GM21423 (cell line): ENCODE measurements at regions not wholly inside any gene's neighbourhood (a gene's known extent, or its start where the extent isn't known, plus 50 kb on each side); places are given as distances from the start of the nearest gene placed in this dataset.

Experiments
- ATAC-seq: cut with Tn5 transposase; IDR thresholded peaks from one replicate; pipeline ENCODE4 v1.9.1; 2021; ENCODE audit warnings: mild to moderate bottlenecking, moderate library complexity; ENCODE audit not compliant: unreplicated experiment

- ATAC-seq, result no peak
Observed at GRCh38 chr3:72313308-72313707, 528.4 kb upstream of the PROK2 start.

DNA sequence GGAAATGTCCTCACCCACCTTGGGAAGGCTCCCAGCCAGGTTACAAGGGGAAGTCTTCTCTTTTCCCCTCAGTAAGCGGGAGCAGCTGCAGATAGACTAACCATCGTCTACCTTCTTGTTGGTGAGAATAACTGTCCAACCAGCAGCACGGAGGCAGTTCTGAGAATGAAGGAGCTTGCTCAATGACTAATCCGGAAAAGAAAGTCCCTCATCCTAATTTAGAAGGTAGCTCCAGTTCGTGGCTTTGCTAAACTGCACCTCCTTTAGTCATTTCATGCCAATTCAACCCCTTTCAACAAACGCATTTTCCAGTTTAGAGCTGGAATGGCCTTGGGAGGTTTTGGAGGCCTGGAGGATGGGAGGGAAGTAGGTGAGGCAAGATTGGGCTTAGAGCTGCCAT, 527.4 kb upstream of the PROK2 start:
- no peak for ATAC-seq

- no peak for ATAC-seq
Observed at GRCh38 chr3:72311425-72311824, 526.5 kb upstream of the PROK2 start.

DNA sequence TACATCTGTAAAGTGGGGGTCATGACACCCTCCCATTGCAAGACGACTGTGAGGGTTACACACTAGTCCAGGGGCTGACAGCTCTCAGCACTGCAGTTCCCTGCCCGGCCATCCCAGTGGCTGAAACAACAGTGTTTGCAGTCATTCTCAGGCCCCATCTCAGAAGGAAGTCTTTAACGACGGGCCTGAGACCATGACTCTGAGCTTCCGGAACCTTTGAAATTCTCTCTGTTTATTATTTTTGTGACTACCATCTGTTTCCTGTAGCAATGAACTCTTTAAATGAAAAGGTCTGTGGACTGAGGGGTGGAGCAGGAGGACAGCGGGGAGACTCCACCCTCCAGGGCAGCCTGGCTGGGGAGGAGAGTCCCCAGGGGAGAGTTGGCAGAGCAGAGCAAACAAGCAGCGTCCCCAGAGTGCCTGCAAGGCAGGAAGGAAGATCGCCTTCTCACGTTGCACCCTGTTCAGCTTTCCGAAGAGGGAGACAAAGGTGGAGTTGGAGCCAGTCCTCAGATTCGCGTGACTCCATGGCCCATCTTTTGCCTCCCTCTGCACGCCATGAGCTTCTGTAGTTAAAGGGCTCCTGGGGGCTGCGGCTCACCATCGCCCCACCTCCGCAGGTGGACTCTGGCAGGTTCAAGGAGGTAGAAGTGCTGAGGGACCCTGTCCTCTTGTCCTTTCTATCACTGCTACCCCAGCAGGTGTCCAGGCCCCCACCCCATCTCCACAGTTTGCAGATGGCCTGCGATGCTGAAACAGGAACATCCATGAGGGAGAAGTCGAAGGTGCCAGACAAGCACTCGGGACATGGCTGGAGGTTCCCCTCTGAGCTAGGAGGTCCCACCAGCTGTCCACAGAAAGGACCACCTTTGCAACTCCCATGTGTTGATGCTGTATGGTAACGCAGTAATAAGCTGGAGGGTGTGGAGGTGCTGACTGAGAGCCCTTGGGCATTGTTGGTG, 525.8 kb upstream of the PROK2 start:
- ATAC-seq, result peak; percentile 95

DNA sequence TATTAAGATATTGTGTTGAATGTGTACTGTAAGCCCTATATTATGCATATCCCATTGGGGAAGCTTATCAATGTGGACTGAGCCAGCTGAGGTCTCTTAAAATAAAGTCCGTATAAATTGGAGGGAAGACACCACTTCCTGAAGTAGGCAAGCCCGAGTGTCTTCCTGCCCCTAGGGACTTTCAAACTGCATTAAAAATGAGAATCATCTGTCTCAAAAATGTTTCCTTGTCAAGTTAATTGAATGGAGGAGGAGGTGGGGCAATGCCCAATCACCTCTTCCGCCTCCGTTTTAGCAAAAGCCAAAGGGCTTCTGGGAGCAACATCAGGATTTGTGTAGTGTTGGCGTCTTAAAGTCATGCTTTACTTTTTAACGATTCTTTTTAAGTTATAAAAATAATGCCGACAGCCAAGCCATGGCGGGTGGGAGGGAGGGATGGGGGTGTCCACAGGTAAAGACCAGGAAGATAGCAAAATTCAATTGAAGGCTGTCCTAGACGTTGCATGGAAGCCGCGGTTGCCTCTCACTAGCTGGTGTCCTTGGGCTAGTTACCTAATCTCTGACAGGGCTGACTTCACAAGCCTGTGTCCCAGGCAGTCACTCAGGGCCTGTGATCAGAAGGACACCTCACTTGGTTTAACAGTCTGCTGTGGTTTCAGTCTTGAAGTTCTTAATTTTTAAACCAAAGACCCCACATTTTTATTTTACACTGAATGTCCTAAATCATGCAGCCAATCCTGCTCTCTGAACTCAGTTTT, 524.9 kb upstream of the PROK2 start:
- ATAC-seq, result peak; percentile 2

- no peak for ATAC-seq
Observed at GRCh38 chr3:72308641-72309040, 523.7 kb upstream of the PROK2 start.

DNA sequence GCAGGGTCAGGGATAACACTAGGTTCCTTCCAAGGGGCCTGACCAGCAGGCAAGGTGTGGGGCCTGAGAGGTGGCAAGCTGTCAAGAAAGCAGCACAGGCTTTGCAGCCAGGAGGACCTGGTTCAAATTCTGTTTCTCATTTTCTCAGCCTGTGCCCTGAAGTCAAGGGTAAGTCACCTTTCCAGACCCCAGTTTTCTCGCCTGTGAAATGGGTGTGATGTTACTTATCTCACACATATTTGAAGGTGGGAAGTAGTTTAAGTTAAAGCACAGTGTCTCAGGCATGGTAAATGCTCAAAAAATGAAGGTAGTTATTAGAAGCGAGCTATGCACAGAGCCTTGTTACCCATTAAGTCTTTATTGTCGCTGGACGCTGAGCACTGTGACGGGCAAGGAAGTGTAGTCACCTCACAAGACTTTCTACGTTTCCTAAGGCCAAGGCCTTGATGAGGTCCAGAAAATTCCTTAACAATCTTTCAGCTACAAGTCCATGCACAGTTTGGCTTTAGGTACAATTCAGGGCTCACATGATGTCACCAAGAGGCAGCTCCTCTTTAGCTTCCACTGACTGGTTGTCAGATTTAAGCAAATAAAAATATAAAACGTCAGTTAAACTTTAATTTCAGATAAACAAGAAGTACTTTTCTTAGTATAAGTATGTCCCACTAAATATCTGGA, 522.6 kb upstream of the PROK2 start:
- ATAC-seq, result no peak

DNA sequence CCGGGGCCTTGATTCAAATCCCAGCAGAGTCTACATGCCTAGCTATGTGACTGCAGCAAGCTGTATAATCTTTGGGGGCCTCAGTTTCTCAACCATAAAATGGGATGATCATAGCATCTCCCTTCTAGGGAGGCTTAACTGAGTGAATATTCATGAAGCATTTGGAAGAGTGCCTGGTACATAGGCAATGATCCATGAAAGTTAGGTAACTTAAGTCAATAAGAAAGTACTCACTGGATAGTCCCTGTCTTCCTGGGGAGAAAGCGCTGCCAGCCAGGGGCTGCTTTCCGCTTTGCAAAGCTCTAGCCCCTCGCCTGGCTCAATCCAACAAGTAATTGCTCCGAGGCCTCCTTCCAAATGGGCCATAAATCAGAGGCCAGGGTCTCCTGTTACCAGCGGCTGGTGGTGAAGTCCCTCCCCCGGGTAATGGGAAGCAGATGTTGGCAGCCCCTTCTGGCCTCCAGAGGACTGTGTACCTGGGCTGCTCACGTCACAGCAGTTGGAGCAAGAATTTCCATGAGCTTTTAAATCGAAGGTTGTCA, 521.9 kb upstream of the PROK2 start:
- ATAC-seq, result no peak

DNA sequence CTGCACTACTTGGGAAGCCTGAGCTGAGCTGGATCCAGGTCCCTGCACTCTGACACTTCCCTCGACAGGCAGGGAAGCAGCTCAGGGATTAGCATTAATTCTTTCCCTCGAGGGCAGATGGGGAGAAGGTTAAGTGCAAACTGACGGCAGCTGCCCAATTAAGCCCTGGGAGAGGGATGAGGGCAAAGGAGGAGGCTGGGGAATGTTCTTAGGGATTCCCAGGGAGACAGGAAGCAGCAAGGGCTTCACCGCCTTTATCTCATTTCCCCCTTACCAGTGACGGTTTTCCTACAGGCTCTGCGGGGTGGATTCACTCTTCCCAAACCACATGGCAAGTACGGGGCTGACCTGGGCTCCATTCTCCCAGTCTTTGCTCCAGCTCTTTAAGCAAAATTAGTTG, 519.0 kb upstream of the PROK2 start:
- ATAC-seq, result no peak

DNA sequence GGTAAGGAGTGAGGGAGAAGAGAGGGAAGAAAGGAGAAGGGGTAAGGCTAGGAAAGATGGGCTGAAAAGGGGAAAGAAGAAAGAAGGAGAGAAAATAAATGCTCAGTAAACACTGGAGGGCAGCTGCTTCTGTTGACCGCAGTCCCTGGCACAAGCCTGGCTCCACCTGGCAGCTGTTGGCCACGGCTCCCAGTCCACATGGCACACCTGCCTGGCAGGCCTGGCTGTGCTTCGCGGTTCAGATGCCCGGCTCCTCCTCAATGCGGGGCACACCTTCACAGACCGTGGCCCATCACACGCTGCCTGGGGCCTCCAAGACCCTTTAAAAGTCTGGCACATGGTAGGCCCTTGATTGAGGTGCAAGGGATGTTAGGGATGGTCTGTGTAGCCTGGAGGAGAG, 516.8 kb upstream of the PROK2 start:
- no peak for ATAC-seq

- ATAC-seq, result no peak
Observed at GRCh38 chr3:72300621-72301020, 515.7 kb upstream of the PROK2 start.

DNA sequence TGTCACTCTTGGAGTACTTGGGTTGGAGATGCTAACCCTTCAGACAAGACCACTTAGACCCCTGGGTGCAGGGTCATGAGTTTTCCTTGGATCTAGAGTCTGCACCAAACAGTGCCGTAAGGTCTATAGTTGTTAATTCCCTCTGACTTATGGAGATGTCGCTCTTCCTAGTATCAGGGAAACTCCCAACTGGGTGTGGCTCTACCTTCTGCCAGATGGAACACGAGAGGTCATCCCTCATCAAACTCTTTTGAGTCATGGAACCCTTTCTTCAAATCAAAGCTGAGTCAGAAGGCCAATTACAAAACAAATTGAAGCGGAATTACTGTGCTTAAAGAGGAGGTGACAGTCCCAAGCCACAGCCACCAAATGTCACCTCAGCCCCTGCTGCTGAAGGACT, 514.9 kb upstream of the PROK2 start:
- no peak for ATAC-seq

- ATAC-seq, result no peak
Observed at GRCh38 chr3:72299321-72299802, 514.4 kb upstream of the PROK2 start.

DNA sequence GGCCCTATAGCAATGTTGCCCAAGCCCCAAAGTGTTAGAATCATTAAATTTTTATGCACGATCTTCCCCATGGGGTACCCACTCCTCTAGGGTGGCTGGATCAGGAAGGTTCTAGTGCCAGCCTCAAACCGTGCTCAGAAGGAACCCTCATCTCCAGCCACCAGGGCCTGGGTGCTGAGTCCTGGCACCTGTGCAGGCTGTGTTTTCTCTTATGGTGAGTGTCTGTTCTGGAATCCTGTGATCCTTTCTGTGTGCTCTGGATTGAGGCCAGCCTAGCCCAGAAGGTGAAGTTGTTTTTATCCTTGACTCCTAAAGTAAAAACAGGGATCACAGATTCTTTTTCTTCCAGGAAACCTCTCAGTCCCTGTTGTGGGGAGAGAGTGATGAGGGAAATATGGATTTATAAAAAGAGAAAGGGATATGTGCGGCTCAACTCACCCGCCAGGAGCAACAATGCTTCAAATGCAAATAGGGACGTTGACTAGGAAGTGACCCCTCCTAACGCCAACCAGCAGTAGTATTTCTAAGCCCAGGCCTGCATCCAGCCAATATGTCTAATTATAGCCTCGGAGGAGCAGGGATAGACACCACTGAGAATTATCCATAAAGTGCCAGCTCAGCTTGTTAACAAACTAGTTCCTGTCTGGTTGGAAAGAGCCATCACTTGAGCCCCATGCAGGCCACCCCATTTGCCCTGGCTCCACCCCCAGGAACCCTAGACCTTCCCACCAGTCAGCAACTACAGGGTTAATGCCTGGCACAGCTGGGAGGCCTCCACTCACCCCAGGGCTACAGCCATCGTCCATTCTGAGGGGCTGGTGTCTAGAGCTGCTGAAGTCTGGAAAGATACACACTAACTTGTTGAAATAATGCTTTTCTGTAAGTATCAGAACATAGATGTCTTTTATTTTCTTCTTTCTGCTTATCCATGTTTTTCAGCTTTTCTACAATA, 513.5 kb upstream of the PROK2 start:
- ATAC-seq, result no peak

GRCh38 chr3:72297481-72297880, 512.5 kb upstream of the PROK2 start:
- no peak for ATAC-seq

DNA sequence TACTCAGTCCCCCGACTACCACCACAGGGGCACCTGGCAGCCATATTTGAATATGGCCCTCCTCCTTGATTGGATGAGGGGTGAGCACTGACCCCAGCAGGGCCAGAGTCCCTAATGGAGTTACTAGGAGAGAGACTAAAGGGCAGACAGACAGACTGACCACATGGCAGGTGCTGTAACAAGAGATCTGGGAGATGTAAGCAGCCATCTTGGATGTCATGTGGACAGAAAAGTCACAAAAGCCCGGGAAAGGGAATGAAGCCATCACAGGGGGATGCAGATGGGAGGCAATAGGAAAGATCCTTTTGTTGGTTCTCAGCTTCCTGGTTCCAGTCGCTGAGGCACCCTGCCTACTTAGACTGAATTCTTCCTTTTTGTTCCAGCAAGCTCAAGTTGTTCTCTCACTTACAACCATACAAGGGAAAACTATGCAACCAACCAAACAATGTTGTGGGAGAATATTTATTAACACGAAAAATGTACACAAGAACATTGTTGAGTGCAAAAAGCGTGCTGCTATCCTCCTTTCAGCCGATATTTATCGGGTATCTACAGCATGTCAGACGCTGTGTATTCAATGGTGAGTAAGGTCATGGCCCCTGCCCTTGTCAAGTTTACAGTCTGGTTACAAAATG, 511.6 kb upstream of the PROK2 start:
- ATAC-seq, result no peak

DNA sequence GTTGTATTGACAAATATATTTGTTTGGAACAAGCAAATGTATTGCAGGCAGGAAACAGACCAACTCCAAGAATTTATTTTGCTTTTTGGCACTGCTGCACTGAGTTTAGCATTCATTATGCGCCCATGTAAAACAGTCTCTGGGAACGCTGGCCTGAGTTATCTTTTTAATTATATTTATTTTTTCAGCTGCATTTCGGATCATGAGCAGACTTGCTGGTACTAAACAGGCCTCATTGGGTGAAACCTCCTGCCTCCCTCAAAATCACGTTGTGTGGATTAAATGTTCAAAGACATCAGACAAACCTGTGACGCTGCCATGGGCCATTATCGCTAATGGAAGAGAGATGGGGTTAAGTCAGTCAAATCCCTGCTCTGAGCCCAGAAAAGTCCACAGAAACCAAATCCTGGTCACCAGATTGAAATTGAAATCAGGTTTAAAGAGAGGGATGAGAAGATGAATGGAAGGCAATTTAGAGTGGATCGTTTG, 511.1 kb upstream of the PROK2 start:
- ATAC-seq, result no peak

GRCh38 chr3:72295276-72295961, 510.5 kb upstream of the PROK2 start:
- no peak for ATAC-seq
